ENCODE measurements at regions not wholly inside any gene's neighbourhood (a gene's known extent, or its start where the extent isn't known, plus 50 kb on each side); places are given as distances from the start of the nearest gene placed in this dataset.

DNA sequence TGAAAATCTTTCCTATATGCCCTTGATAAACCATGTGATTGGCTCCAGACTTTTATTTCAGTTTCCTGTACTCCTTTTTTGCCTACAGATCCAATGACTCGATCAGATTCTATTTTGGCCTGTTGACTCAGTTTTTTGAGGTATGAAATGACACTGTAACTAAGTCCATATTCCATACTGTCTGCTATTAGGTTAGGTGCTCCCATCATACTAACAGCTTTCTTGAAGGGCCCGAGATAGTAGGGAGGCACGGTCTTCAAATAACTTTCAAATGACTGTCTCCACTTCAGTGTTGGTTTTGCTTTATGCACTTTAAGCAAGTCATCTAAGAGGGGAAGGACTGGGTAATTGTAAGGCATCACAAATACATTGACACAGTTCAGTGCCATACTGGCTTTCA is 295.4 kb upstream of the DAB2 start:
- no peak for TF ChIP-seq CTCF (IDR thresholded peaks at IDR 0.05; ENCODE audit: low read depth, low read length)
- POLR2A ChIA-PET = no interaction called here
- Histone ChIP-seq H3K27me3 (ENCODE audit: control insufficient read depth, insufficient read depth, low read length) (no peaks in the 10 kb centered on the region), H3K4me3 (ENCODE audit: low read depth, low read length) (no peak overlapping the region), H3K27ac (ENCODE audit: low read depth, low read length) (no peak overlapping the region), H3K9me3 (ENCODE audit: control insufficient read depth, insufficient read depth, low read length) (peaks cover 4% of the 10 kb centered on the region; the same call in 1 of the 2 replicates)
- CTCF ChIA-PET = no interaction called here
- DNase-seq (ENCODE audit: low read depth, low spot score) = no peak

DNA sequence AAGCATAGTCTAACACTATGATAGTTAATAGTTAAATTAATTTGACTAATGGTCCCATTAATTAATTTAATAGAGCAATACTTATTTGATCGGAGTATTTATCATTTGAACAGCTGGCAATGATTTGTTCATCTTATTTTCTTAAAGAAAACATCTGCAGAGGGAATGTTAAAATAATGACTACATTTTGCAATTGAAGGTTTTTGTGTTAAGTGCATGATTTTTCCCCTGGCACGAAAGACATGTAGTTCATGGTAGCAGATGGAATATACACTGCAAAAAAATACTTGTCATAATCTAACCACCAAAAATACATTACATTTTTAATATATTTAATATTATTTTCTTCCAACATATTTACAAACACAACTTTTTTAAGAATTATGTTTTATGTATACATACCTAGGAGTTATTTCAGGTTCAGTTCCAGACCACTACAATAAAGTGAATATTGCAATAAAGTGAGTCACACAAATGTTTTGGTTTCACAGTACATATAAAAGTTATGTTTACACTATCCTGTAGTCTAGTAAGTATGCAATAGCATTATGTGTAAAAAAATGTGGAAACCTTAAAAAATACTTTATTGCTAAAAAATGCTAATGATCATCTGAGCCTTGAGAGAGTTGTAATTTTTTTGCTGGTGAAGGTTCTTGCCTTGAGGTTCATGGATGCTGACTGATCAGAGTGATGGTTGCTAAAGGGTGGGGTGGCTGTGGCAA is 292.6 kb upstream of the DAB2 start:
- no peak overlapping the region for H3K4me3 ChIP-seq (ENCODE audit: low read depth, low read length)
- H3K27ac ChIP-seq (ENCODE audit: low read depth, low read length) = no peak overlapping the region
- POLR2A ChIA-PET = interaction anchor here (0.8 to 0.9 kb wide), 2 partner anchors 43 to 972 kb away, joined by 3 read pairs; no protein-coding TSS in a partner anchor
- TF ChIP-seq CTCF (IDR thresholded peaks at IDR 0.05; ENCODE audit: low read depth, low read length) = no peak
- DNase-seq (ENCODE audit: low read depth, low spot score) = no peak
- H3K9me3 ChIP-seq (ENCODE audit: control insufficient read depth, insufficient read depth, low read length) = peaks cover 4% of the 10 kb centered on the region; the same call in 1 of the 2 replicates
- CTCF ChIA-PET = interaction anchor here (0.5 to 5.4 kb wide), 11 partner anchors 53 to 1018 kb away, joined by 3 to 53 read pairs (median 4); no protein-coding TSS in a partner anchor
- no peaks in the 10 kb centered on the region for H3K27me3 ChIP-seq (ENCODE audit: control insufficient read depth, insufficient read depth, low read length)

- ChIA-PET POLR2A (interaction anchor here (0.6 to 0.9 kb wide), 3 partner anchors 44 to 973 kb away, joined by 3 read pairs; no protein-coding TSS in a partner anchor), CTCF (interaction anchor here (0.6 to 5.4 kb wide), 14 partner anchors 11 to 1022 kb away, joined by 3 to 53 read pairs (median 4); no protein-coding TSS in a partner anchor)
- Histone ChIP-seq H3K4me3 (ENCODE audit: low read depth, low read length) (no peak overlapping the region), H3K27ac (ENCODE audit: low read depth, low read length) (no peak overlapping the region), H3K9me3 (ENCODE audit: control insufficient read depth, insufficient read depth, low read length) (peaks cover 4% of the 10 kb centered on the region; the same call in 1 of the 2 replicates), H3K27me3 (ENCODE audit: control insufficient read depth, insufficient read depth, low read length) (no peaks in the 10 kb centered on the region)
- DNase-seq (ENCODE audit: low read depth, low spot score) = no peak
- TF ChIP-seq CTCF (IDR thresholded peaks at IDR 0.05; ENCODE audit: low read depth, low read length) = peak; percentile 50
Observed at GRCh38 chr5:39716532-39717028, 291.8 kb upstream of the DAB2 start.

DNA sequence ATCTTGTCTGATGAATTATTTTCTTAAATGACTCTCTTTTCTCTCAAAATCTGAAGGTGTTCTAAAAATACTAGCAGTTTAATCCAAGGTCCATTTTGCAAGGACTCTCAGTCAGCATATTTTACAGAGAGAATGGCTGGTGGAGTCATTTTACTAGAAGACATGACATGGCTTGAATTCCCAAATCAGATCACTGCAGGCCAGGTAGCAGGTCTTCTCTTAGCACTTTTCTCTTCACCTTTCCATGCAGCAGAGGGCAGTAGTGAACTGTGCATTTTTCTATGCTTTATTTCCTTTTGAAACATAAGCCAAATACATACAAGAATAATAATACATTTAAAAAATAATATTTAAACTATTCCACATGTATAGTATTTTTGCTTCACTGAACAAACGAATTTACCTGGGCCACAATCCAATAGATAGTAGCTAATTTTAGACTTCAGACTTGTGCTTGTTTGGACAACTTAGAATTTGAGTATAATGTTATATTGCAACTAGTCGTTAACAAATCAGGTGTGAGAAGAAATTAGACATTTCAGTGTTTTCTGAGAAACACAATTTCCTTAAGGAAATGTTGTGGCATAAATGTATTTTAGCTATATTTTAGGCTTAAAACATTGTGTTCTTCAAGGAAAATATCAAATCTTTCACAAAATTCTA is 289.4 kb upstream of the DAB2 start:
- Histone ChIP-seq H3K9me3 (ENCODE audit: control insufficient read depth, insufficient read depth, low read length) (no peaks in the 10 kb centered on the region), H3K27me3 (ENCODE audit: control insufficient read depth, insufficient read depth, low read length) (no peaks in the 10 kb centered on the region), H3K27ac (ENCODE audit: low read depth, low read length) (no peak overlapping the region), H3K4me3 (ENCODE audit: low read depth, low read length) (no peak overlapping the region)
- CTCF ChIA-PET = interaction anchor here (0.5 to 5.4 kb wide), 38 partner anchors 9 to 1025 kb away, joined by 3 to 53 read pairs (median 3); no protein-coding TSS in a partner anchor
- DNase-seq (ENCODE audit: low read depth, low spot score) = peak; percentile 39
- POLR2A ChIA-PET = no interaction called here
- peak; percentile 86 for TF ChIP-seq CTCF (IDR thresholded peaks at IDR 0.05; ENCODE audit: low read depth, low read length)

Measured in AG04450 (cell line).